ENCODE measurements at regions not wholly inside any gene's neighbourhood (a gene's known extent, or its start where the extent isn't known, plus 50 kb on each side); places are given as distances from the start of the nearest gene placed in this dataset.

DNA sequence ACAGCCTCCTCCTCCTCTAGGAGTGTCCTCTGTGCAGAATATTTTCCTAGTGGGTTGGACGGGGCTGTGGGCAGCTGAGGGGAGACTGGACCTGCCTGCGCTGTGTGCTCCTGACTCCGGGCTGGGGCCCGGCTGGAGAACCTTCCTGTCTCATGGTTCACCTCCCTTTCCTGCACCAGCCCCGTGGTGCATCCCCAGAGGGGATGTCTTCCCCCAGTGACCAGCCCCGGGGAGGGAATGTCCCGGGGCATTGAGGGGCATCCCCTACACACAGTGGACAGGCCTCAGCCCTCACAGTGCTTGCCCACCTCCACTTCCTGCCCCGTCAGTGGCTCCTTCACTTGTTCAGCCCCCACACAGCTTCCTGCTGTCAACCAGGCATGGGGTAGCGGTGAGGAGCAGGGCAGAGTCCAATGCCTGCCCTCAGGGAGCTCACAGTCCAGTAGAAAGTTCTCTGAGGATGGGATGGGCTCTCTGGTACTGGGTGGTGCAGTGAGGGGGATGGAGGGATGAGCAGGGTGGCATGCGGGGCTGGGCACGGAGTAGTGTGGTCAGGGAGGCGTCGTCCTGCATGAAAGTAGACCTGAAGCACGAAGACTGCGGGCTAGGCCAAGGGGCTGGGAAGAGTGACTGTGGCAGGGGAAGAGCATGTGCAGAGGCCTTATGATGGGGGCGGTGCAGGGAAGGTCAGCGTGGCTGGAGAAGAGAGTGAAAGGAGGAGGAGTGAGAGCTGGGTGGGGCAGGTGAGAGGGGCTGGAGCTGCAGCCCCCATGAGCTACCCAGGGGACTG, 52.1 kb upstream of the PITX1 start:
- no peak for DNase-seq

DNA sequence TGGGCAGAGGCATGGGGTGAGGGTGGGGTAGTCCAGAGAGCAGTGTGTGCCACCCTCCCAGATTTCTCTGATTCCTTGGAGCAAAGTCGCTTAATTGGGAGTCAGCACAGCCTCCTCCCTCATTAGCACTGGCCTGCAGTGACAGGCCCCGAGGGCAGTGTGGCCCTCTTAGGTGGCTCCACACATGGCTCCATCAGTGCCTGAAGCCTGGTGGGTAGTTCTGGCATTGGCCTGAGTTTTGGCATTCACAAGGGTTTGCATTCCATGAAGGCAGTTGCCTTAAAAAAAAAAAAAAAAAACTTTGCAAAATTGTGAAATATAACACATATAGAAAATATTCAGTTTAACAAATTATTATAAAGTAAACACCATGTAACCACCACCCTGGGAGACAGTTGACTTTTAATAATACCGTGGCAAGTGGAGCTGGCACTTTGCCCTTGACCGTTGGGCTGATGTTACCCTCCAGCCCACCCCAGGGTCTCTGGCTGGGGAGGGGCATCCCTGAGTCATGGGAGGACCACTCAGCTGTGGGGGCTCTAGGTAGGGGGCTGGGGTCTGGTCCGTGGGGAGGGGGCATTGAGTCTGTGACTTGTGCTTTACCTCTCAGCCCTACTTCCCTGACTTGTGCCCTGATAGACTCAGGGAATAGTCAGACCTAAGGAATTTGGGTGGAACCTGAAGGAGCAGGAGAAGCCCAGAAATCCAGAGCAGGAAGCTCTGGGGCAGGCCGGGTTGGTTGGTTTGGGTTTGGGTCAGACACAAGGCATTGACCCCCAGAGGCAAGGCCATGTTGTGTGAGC, 51.3 kb upstream of the PITX1 start:
- no peak for DNase-seq

All from central memory CD4-positive, alpha-beta T cell (primary cell).